ENCODE measurements at regions not wholly inside any gene's neighbourhood (a gene's known extent, or its start where the extent isn't known, plus 50 kb on each side); places are given as distances from the start of the nearest gene placed in this dataset.
"Not testable (repeated sequence)": the region's sequence is repeated elsewhere in the genome, so short reads cannot be mapped to it uniquely, and the experiment has no call there.

GRCh38 chr2:224261326-224261725, 140.6 kb downstream of the FAM124B start:
- DNase-seq (ENCODE audit: low read depth) = peak; percentile 88

- peak; percentile 72 for DNase-seq (ENCODE audit: low read depth)
Observed at GRCh38 chr2:224260372-224261020, 141.4 kb downstream of the FAM124B start.

- peak; percentile 73 for DNase-seq (ENCODE audit: low read depth)
Observed at GRCh38 chr2:224259831-224260230, 142.1 kb downstream of the FAM124B start.

GRCh38 chr2:224258059-224258458, 143.8 kb downstream of the FAM124B start:
- DNase-seq (ENCODE audit: low read depth) = no peak

- no peak for DNase-seq (ENCODE audit: low read depth)
Observed at GRCh38 chr2:224257156-224257555, 144.8 kb downstream of the FAM124B start.

GRCh38 chr2:224253464-224253863, 148.4 kb downstream of the FAM124B start:
- DNase-seq (ENCODE audit: low read depth) = no peak

GRCh38 chr2:224252631-224253030, 149.3 kb downstream of the FAM124B start:
- DNase-seq (ENCODE audit: low read depth) = peak; percentile 61

- no peak for DNase-seq (ENCODE audit: low read depth)
Observed at GRCh38 chr2:224248944-224249371, 152.9 kb downstream of the FAM124B start.

GRCh38 chr2:224242561-224242960, 159.3 kb downstream of the FAM124B start:
- peak; percentile 90 for DNase-seq (ENCODE audit: low read depth)

- DNase-seq (ENCODE audit: low read depth) = no peak
Observed at GRCh38 chr2:224241812-224242211, 160.1 kb downstream of the FAM124B start.

GRCh38 chr2:224241001-224241400, 160.9 kb downstream of the FAM124B start:
- DNase-seq (ENCODE audit: low read depth) = no peak

GRCh38 chr2:224223851-224224555, 177.9 kb downstream of the FAM124B start:
- no peak for DNase-seq (ENCODE audit: low read depth)

- DNase-seq (ENCODE audit: low read depth) = no peak
Observed at GRCh38 chr2:224222974-224223373, 178.9 kb downstream of the FAM124B start.

GRCh38 chr2:224222291-224222690, 179.6 kb downstream of the FAM124B start:
- DNase-seq (ENCODE audit: low read depth) = no peak

- DNase-seq (ENCODE audit: low read depth) = peak; percentile 94
Observed at GRCh38 chr2:224221455-224221913, 180.4 kb downstream of the FAM124B start.

GRCh38 chr2:224220586-224221255, 181.2 kb downstream of the FAM124B start:
- DNase-seq (ENCODE audit: low read depth) = peak; percentile 34

GRCh38 chr2:224219781-224220180, 180.7 kb upstream of the SERPINE2 start:
- no peak for DNase-seq (ENCODE audit: low read depth)

GRCh38 chr2:224217962-224218347, 178.9 kb upstream of the SERPINE2 start:
- DNase-seq (ENCODE audit: low read depth) = peak; percentile 95

GRCh38 chr2:224217233-224217961, 178.3 kb upstream of the SERPINE2 start:
- DNase-seq (ENCODE audit: low read depth) = peak; percentile 88

- not testable (repeated sequence) for DNase-seq (ENCODE audit: low read depth)
Observed at GRCh38 chr2:224215611-224216010, 176.5 kb upstream of the SERPINE2 start.

- no peak for DNase-seq (ENCODE audit: low read depth)
Observed at GRCh38 chr2:224213396-224213795, 174.3 kb upstream of the SERPINE2 start.

- peak; percentile 57 for DNase-seq (ENCODE audit: low read depth)
Observed at GRCh38 chr2:224211791-224212190, 172.7 kb upstream of the SERPINE2 start.

Data from amniotic epithelial cell (primary cell).